Endodermal cell (in vitro differentiated cells): ENCODE measurements at regions not wholly inside any gene's neighbourhood (a gene's known extent, or its start where the extent isn't known, plus 50 kb on each side); places are given as distances from the start of the nearest gene placed in this dataset.

Experiments
- DNase-seq: peaks from one replicate; pipeline ENCODE4 v3.0.0-alpha.2; 2017
- H3K27ac ChIP-seq: 2 replicates; pipeline ENCODE4 v1.5.1; 2013; ENCODE audit warnings: mild to moderate bottlenecking, low read depth, low read length, moderate library complexity
- H3K27me3 ChIP-seq: 2 replicates; pipeline ENCODE4 v1.6.1; 2013; ENCODE audit warnings: mild to moderate bottlenecking, low read length, moderate library complexity; ENCODE audit not compliant: insufficient read depth, control insufficient read depth, poor library complexity, severe bottlenecking
- H3K36me3 ChIP-seq: 2 replicates; pipeline ENCODE4 v1.7.0; 2013; ENCODE audit warnings: mild to moderate bottlenecking, low read length, moderate library complexity; ENCODE audit not compliant: control insufficient read depth, insufficient read depth
- H3K4me1 ChIP-seq: one replicate; pipeline ENCODE4 v1.7.0; 2013; ENCODE audit warnings: low read length; ENCODE audit not compliant: control insufficient read depth, insufficient read depth
- H3K4me3 ChIP-seq: 2 replicates; pipeline ENCODE4 v1.5.1; 2013; ENCODE audit warnings: mild to moderate bottlenecking, low read length, moderate library complexity
- H3K9ac ChIP-seq: 2 replicates; pipeline ENCODE4 v1.6.1; 2013; ENCODE audit warnings: mild to moderate bottlenecking, low read length, moderate library complexity; ENCODE audit not compliant: poor library complexity, severe bottlenecking; ENCODE audit errors: extremely low read depth
- H3K9me3 ChIP-seq: 2 replicates; pipeline ENCODE4 v1.6.1; 2013; ENCODE audit warnings: mild to moderate bottlenecking, low read length, moderate library complexity; ENCODE audit not compliant: control insufficient read depth
- H3K27ac Mint-ChIP-seq: 2 replicates; pipeline ENCODE4 v1.8.0; 2020; ENCODE audit warnings: mixed read lengths
- H3K27me3 Mint-ChIP-seq: 2 replicates; pipeline ENCODE4 v1.8.0; 2021; ENCODE audit warnings: mild to moderate bottlenecking, mixed read lengths; ENCODE audit not compliant: insufficient read depth
- H3K36me3 Mint-ChIP-seq: 2 replicates; pipeline ENCODE4 v1.8.0; 2020; ENCODE audit warnings: low read depth, mixed read lengths
- H3K4me1 Mint-ChIP-seq: 2 replicates; pipeline ENCODE4 v1.8.0; 2020; ENCODE audit warnings: mixed read lengths
- H3K4me3 Mint-ChIP-seq: 2 replicates; pipeline ENCODE4 v1.8.0; 2020; ENCODE audit warnings: mild to moderate bottlenecking, moderate library complexity, mixed read lengths
- H3K9me3 Mint-ChIP-seq: 2 replicates; pipeline ENCODE4 v1.8.0; 2020; ENCODE audit warnings: mild to moderate bottlenecking, mixed read lengths
- WGBS, 2 experiments: methylation state at CpG; one replicate each; pipeline versions ENCODE4 v1.1.5 to v1.1.7; 2013; ENCODE audit warnings: missing lambda C conversion rate in 2 of 2, mixed read lengths in 1 of 2; ENCODE audit not compliant: insufficient coverage in 1 of 2, insufficient read length in 1 of 2; 5-methylcytosine and 5-hydroxymethylcytosine counted together
- TF ChIP-seq, protein P1 (sequence below): fragments of 200-600 bp; sonication (generic); conservative IDR thresholded peaks from 2 replicates; pipeline ENCODE4 v1.5.0; 2021; ENCODE audit warnings: antibody characterized with exemption, mild to moderate bottlenecking

GRCh38 chr15:67945951-67946700, 106.3 kb upstream of the RNU6-1 start:
- H3K27me3 ChIP-seq, result no peaks in the 10 kb centered on the region
- H3K9me3 ChIP-seq, result peaks cover 4% of the 10 kb centered on the region
- peak; percentile 87 for DNase-seq
- no peaks in the 10 kb centered on the region for H3K36me3 Mint-ChIP-seq
- H3K9me3 Mint-ChIP-seq, result peaks cover 4% of the 10 kb centered on the region
- no peak overlapping the region for H3K4me3 Mint-ChIP-seq
- no peak overlapping the region for H3K4me3 ChIP-seq
- peaks cover 11% of the 10 kb centered on the region for H3K4me1 ChIP-seq
- H3K27me3 Mint-ChIP-seq, result no peaks in the 10 kb centered on the region
- peak overlapping the region; percentile 95 for H3K27ac ChIP-seq
- peak overlapping the region; percentile 91 for H3K27ac Mint-ChIP-seq
- no peaks in the 10 kb centered on the region for H3K36me3 ChIP-seq
- peaks cover 27% of the 10 kb centered on the region for H3K4me1 Mint-ChIP-seq
- peak overlapping the region; percentile 11 for H3K9ac ChIP-seq
- 52 to 60% methylated on average over 2 to 6 of the region's 6 CpGs for WGBS, 2 experiments
- TF ChIP-seq, protein P1, sequence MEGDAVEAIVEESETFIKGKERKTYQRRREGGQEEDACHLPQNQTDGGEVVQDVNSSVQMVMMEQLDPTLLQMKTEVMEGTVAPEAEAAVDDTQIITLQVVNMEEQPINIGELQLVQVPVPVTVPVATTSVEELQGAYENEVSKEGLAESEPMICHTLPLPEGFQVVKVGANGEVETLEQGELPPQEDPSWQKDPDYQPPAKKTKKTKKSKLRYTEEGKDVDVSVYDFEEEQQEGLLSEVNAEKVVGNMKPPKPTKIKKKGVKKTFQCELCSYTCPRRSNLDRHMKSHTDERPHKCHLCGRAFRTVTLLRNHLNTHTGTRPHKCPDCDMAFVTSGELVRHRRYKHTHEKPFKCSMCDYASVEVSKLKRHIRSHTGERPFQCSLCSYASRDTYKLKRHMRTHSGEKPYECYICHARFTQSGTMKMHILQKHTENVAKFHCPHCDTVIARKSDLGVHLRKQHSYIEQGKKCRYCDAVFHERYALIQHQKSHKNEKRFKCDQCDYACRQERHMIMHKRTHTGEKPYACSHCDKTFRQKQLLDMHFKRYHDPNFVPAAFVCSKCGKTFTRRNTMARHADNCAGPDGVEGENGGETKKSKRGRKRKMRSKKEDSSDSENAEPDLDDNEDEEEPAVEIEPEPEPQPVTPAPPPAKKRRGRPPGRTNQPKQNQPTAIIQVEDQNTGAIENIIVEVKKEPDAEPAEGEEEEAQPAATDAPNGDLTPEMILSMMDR, result no peak

DNA sequence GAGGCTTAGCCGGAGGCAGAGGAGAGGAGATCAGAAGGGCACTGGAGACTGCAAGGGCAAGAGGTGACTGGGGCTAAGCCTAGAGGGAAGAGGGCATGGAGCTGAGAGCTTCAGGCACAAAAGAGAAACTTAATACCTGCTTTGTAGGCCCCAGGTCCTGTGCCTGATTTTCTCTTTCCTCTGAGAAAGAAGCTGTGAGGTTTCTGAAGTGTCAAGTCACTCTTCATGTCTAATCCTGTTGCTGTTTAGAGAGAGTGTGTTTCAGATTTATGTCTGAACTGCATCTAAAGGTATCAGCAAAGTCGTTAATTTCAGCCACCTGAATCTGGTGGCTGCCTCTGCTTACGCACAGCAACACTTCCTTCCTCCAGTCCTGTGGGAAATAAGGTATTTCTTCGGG, 106.9 kb upstream of the RNU6-1 start:
- 62 to 92% methylated on average over 2 to 3 of the region's 4 CpGs for WGBS, 2 experiments
- H3K36me3 Mint-ChIP-seq, result no peaks in the 10 kb centered on the region

GRCh38 chr15:67947254-67948039, 106.7 kb upstream of the PIAS1 start:
- H3K4me3 ChIP-seq, result no peak overlapping the region

More for the DNA sequence above, 106.9 kb upstream of the RNU6-1 start:
- no peak for DNase-seq
- no peak overlapping the region for H3K4me3 ChIP-seq
- H3K9me3 Mint-ChIP-seq, result peaks cover 4% of the 10 kb centered on the region
- H3K4me1 Mint-ChIP-seq, result peaks cover 25% of the 10 kb centered on the region
- H3K27me3 ChIP-seq, result no peaks in the 10 kb centered on the region
- peak overlapping the region; percentile 91 for H3K27ac Mint-ChIP-seq
- no peak overlapping the region for H3K4me3 Mint-ChIP-seq
- no peaks in the 10 kb centered on the region for H3K36me3 ChIP-seq
- TF ChIP-seq, protein P1, result no peak
- H3K27me3 Mint-ChIP-seq, result no peaks in the 10 kb centered on the region
- peak overlapping the region; percentile 11 for H3K9ac ChIP-seq
- peaks cover 11% of the 10 kb centered on the region for H3K4me1 ChIP-seq
- H3K27ac ChIP-seq, result peak overlapping the region; percentile 95
- H3K9me3 ChIP-seq, result peaks cover 4% of the 10 kb centered on the region

More at GRCh38 chr15:67947254-67948039, 106.7 kb upstream of the PIAS1 start:
- Mint-ChIP-seq H3K4me1 (peaks cover 24% of the 10 kb centered on the region), H3K9me3 (peaks cover 4% of the 10 kb centered on the region), H3K36me3 (no peaks in the 10 kb centered on the region), H3K4me3 (no peak overlapping the region), H3K27me3 (no peaks in the 10 kb centered on the region), H3K27ac (no peak overlapping the region)
- no peak overlapping the region for H3K9ac ChIP-seq
- TF ChIP-seq, protein P1, result no peak
- H3K4me1 ChIP-seq, result peaks cover 11% of the 10 kb centered on the region
- 94 to 100% methylated on average over 5 to 8 of the region's 8 CpGs for WGBS, 2 experiments
- H3K27me3 ChIP-seq, result no peaks in the 10 kb centered on the region
- H3K27ac ChIP-seq, result no peak overlapping the region
- H3K9me3 ChIP-seq, result peaks cover 4% of the 10 kb centered on the region
- DNase-seq, result no peak
- H3K36me3 ChIP-seq, result no peaks in the 10 kb centered on the region
